ENCODE measurements at regions not wholly inside any gene's neighbourhood (a gene's known extent, or its start where the extent isn't known, plus 50 kb on each side); places are given as distances from the start of the nearest gene placed in this dataset.
"Not testable (repeated sequence)": the region's sequence is repeated elsewhere in the genome, so short reads cannot be mapped to it uniquely, and the experiment has no call there.

GRCh38 chr5:44958943-44959454, 150.3 kb downstream of the MRPS30 start:
- TF ChIP-seq, protein P1, sequence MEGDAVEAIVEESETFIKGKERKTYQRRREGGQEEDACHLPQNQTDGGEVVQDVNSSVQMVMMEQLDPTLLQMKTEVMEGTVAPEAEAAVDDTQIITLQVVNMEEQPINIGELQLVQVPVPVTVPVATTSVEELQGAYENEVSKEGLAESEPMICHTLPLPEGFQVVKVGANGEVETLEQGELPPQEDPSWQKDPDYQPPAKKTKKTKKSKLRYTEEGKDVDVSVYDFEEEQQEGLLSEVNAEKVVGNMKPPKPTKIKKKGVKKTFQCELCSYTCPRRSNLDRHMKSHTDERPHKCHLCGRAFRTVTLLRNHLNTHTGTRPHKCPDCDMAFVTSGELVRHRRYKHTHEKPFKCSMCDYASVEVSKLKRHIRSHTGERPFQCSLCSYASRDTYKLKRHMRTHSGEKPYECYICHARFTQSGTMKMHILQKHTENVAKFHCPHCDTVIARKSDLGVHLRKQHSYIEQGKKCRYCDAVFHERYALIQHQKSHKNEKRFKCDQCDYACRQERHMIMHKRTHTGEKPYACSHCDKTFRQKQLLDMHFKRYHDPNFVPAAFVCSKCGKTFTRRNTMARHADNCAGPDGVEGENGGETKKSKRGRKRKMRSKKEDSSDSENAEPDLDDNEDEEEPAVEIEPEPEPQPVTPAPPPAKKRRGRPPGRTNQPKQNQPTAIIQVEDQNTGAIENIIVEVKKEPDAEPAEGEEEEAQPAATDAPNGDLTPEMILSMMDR (IDR thresholded peaks at IDR 0.05): not testable (repeated sequence)
- not testable (repeated sequence) for TF ChIP-seq POLR2A (IDR thresholded peaks at IDR 0.05)
